ENCODE measurements at regions not wholly inside any gene's neighbourhood (a gene's known extent, or its start where the extent isn't known, plus 50 kb on each side); places are given as distances from the start of the nearest gene placed in this dataset.

GRCh38 chr13:76025392-76025791 is 389.3 kb downstream of the LMO7 start:
- DNase-seq (ENCODE audit: extremely low read depth, low read depth), result no peak
- no peak overlapping the region for H3K4me3 ChIP-seq (replicated peaks; ENCODE audit: low read depth, low read length)
- no peak for TF ChIP-seq CTCF (IDR thresholded peaks at IDR 0.05; ENCODE audit: low read depth, low read length, missing control alignments)

DNA sequence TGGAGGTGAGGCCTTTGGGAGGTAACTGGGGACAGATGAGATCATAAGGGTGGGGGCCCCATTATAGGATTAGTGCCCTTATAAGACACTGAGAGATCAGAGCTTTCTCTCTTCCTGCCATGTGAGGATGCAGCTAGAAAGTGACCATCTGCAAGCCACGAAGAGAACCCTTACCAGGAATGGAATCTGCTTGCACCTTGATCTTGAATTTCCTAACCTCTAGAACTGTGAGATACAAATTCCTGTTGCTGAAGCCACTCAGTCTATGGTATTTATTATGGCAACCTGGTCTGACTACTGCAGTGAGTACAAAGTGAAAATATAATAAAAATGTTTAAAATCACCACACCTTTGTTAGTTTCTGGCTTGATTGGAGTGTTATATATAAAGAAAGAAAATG is 388.0 kb downstream of the LMO7 start:
- DNase-seq (ENCODE audit: extremely low read depth, low read depth), result no peak
- no peak overlapping the region for H3K4me3 ChIP-seq (replicated peaks; ENCODE audit: low read depth, low read length)
- TF ChIP-seq CTCF (IDR thresholded peaks at IDR 0.05; ENCODE audit: low read depth, low read length, missing control alignments), result no peak

- no peak for DNase-seq (ENCODE audit: extremely low read depth, low read depth)
- TF ChIP-seq CTCF (IDR thresholded peaks at IDR 0.05; ENCODE audit: low read depth, low read length, missing control alignments), result no peak
Measured at GRCh38 chr13:76023652-76024051, 387.5 kb downstream of the LMO7 start.

DNA sequence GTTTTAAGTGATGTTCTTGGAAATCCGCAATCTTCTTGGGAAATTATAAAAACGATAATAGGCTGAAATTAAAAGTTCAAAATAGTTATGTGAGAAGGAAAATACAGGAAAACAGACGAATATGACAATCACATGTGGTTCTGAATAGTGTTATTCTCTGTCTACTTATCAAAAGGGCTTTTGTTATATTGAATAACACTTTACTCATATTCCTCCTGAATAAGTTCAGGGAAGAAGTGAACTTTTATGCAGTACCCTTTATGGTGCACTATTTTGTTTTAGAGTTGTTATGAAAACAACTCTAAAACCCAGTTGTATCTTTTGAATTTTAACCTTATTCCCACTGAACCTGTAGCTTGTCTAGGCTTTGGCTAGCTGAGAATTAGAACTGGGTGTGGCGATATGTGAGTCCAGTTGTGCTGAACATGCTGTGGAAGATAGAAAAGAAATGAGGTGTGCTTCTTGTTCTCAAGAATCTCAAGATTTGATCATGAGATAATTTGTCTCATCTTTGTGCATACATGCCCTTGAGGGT is 384.4 kb downstream of the LMO7 start:
- no peak for DNase-seq (ENCODE audit: extremely low read depth, low read depth)
- TF ChIP-seq CTCF (IDR thresholded peaks at IDR 0.05; ENCODE audit: low read depth, low read length, missing control alignments), result no peak
- H3K4me3 ChIP-seq (replicated peaks; ENCODE audit: low read depth, low read length), result no peak overlapping the region

More at GRCh38 chr13:76023652-76024051, 387.5 kb downstream of the LMO7 start:
- H3K4me3 ChIP-seq (replicated peaks; ENCODE audit: low read depth, low read length), result no peak overlapping the region

DNA sequence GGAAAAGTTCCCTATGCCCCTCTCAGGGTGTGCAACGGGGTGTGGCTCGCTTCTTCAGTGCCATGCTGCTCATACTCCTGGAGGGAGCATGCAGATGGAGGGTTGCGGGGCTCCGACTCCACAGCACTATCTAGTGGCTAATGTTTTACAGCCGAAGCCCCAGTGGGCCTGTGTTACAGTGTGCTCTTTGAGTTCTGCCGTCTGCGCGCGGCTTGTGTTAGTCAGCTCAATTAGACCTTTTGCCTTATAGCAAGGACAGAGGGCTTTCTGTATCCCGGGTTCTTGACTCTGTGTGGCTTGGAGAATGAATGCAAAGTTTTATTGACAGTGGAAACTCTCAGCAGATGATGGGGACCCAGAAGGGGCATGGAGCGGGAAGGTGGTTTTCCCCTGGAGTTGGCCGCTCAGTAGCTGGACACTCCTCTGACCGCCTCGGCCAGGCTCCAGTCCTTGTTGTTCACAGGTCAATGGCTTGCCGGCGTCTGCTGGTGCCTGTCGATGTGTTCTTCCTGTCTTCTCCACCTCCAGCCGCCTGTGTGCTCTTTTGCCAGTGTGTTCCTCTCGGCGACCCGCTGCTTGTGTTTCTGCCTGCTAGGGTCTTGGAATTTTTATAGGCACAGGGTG is 383.4 kb downstream of the LMO7 start:
- peak; percentile 29 for TF ChIP-seq CTCF (IDR thresholded peaks at IDR 0.05; ENCODE audit: low read depth, low read length, missing control alignments)
- no peak overlapping the region for H3K4me3 ChIP-seq (replicated peaks; ENCODE audit: low read depth, low read length)
- DNase-seq (ENCODE audit: extremely low read depth, low read depth), result no peak

DNA sequence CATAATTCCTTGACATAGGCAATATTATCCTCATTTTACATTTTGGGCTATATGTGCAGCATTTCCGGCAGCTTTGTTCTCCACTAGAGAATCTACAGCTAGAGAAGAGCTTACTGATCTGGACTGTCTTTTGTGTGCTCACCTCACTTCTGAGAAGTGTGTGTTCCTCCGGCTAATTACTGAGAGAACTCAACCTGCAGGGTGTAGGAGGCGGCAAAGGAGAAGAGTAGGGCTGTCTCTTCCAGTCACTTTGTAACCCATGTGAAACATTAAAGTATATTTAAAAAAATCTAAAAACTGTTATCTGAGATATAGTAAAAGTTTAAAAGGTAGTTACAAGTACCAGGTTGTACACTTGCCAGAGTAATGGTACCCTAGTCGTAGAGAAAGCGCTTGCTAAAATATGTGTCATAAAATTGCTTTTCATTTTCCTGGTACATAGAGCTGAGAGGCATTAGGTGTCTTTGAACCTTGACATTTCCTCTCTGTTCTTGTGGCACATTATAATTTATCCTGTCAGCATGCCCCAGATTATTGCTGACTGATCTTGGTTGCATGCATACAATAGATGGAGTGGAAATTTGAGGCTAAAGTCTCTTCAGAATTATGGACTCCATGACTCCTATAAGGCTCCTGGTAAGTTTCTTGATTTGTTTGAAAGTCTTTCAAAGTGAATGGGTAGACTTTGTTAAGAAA is 381.9 kb downstream of the LMO7 start:
- H3K4me3 ChIP-seq (replicated peaks; ENCODE audit: low read depth, low read length), result no peak overlapping the region
- no peak for TF ChIP-seq CTCF (IDR thresholded peaks at IDR 0.05; ENCODE audit: low read depth, low read length, missing control alignments)
- no peak for DNase-seq (ENCODE audit: extremely low read depth, low read depth)
